22Rv1 (cell line): ENCODE measurements at regions not wholly inside any gene's neighbourhood (a gene's known extent, or its start where the extent isn't known, plus 50 kb on each side); places are given as distances from the start of the nearest gene placed in this dataset.

Experiments used
- ZFX ChIP-seq: fragments of 450-650 bp; IDR thresholded peaks from 2 replicates; pipeline ENCODE4 v1.6.1; 2017; ENCODE audit warnings: antibody characterized with exemption, borderline replicate concordance
- TF ChIP-seq, protein P1 (sequence below): fragments of 450-650 bp; IDR thresholded peaks from 2 replicates; pipeline ENCODE4 v1.5.1; 2017; ENCODE audit warnings: mild to moderate bottlenecking

DNA sequence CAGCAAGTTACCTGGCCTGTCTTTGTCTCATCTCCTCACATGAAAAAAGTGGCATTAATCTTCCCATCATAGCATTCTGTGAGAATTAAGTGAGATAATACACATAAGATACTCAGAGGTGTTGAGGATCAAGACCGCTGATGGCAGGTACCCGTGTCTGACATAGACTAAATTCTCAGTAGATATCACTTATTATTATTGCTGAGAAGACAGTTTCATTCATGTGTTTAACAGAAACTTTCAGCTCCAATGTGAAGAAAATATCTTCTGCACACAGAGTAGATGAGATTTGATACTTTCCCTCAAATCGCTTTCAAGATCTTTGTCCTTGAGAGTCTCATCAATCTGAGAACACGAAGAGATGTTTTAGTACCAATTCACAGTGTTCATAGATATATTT, 809.4 kb downstream of the TSN start:
- no peak for TF ChIP-seq ZFX
- TF ChIP-seq, protein P1, sequence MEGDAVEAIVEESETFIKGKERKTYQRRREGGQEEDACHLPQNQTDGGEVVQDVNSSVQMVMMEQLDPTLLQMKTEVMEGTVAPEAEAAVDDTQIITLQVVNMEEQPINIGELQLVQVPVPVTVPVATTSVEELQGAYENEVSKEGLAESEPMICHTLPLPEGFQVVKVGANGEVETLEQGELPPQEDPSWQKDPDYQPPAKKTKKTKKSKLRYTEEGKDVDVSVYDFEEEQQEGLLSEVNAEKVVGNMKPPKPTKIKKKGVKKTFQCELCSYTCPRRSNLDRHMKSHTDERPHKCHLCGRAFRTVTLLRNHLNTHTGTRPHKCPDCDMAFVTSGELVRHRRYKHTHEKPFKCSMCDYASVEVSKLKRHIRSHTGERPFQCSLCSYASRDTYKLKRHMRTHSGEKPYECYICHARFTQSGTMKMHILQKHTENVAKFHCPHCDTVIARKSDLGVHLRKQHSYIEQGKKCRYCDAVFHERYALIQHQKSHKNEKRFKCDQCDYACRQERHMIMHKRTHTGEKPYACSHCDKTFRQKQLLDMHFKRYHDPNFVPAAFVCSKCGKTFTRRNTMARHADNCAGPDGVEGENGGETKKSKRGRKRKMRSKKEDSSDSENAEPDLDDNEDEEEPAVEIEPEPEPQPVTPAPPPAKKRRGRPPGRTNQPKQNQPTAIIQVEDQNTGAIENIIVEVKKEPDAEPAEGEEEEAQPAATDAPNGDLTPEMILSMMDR: no peak
